ENCODE measurements at regions not wholly inside any gene's neighbourhood (a gene's known extent, or its start where the extent isn't known, plus 50 kb on each side); places are given as distances from the start of the nearest gene placed in this dataset.

DNA sequence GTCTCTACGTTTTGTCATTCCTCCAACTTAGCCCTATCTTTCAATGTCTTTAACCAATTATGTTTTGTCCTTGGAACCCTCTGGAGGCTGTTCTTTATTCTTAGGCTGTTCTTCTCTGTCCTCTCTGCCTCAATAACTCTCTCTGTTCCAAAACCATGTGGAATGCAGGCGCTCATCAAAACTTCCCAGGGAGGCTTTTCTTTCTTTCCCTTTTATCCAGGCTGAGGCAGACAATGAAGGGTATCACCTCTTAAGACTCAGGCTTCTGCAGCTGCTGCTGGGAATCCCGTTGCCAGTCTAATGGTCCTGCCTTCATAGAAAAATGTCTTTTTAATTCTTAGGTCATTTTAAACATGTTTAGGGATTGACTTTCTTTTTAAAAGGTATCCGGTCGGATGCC lies 544.7 kb downstream of the CDH26 start:
- Mint-ChIP-seq H3K9me3 (no peaks in the 10 kb centered on the region), H3K4me1 (ENCODE audit: low read depth in 2 of 2) (no peaks in the 10 kb centered on the region), H3K36me3 (no peaks in the 10 kb centered on the region), H3K4me3 (no peak overlapping the region), H3K27ac (no peak overlapping the region), H3K27me3 (peaks cover 20 to 45% of the 10 kb centered on the region in 2 donors)
- DNase-seq (ENCODE audit: low spot score) (no peak), ATAC-seq (no peak)

DNA sequence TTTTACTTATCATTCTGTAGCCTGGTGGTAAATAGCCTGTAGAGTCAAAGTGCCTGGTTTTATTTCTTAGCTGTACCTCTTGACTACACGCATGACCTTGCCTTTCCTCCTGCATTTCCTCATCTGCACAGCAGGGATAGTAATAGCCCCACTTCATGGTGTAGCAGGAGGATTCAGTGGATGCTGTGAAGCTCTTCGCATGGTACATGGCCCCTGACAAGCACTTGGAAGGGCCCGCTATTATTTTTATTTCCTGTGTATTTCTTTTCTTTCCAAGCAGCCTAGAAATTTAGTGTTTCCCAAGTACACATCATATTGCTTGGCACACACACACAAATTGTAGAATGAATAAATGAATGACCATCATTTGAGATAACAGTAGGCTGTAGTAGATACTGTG lies 547.2 kb downstream of the CDH26 start:
- Mint-ChIP-seq H3K4me1 (ENCODE audit: low read depth in 2 of 2) (no peaks in the 10 kb centered on the region), H3K27me3 (peaks cover 29 to 59% of the 10 kb centered on the region in 2 donors), H3K36me3 (no peaks in the 10 kb centered on the region), H3K4me3 (no peak overlapping the region), H3K27ac (no peak overlapping the region), H3K9me3 (no peaks in the 10 kb centered on the region)
- no peak for ATAC-seq
- no peak for DNase-seq (ENCODE audit: low spot score)

DNA sequence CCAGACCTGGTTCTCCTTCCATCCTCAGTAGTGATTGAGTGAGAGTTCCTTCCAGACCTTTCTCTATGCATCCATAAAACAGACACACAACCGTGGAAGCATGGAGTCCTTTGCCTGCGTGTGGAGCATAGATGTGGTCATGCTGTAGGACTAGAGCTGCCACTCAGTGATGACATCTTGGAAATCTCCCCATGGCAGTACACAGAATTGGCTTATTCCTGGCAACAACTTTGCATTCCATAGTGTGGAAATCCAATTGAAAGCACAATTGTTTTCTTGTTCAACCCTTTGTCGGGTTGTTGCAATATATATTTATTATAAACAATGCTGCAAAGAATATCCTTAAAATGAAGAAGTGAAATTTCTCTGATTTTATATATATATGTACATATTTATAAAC lies 547.8 kb downstream of the CDH26 start:
- H3K36me3 Mint-ChIP-seq = no peaks in the 10 kb centered on the region
- ATAC-seq (no peak), DNase-seq (ENCODE audit: low spot score) (no peak)
- H3K9me3 Mint-ChIP-seq = no peaks in the 10 kb centered on the region
- no peaks in the 10 kb centered on the region for H3K4me1 Mint-ChIP-seq (ENCODE audit: low read depth in 2 of 2)
- H3K27ac Mint-ChIP-seq = no peak overlapping the region
- no peak overlapping the region for H3K4me3 Mint-ChIP-seq
- peaks cover 22 to 53% of the 10 kb centered on the region in 2 donors for H3K27me3 Mint-ChIP-seq

DNA sequence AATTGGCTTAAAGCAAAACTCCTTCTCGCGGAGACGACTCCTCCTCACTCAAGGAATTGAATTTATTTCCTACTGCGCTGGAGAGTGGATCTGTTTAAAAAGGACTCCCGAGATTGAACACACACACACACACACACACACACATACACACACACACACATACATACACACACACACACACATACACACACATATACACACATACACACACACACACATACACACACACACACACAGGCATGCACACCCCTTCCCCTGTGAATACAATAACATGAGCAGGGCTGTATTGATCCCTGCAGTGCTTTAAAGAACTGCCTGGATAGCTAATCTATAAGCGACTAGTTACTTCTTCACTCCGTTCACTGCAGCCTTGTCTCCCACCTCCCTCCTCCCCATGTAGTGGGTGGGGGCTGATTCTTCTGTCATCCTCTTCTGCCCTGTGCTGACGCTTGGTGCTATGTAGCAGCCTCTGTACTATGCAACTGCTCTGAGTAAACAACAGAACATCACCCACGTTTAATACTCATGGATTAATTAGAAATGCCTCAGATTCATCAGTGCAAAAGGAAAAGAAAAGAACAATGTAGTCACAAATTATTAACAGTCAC lies 549.0 kb downstream of the CDH26 start:
- peaks cover 19 to 45% of the 10 kb centered on the region in 2 donors for H3K27me3 Mint-ChIP-seq
- H3K4me1 Mint-ChIP-seq (ENCODE audit: low read depth in 2 of 2) = no peaks in the 10 kb centered on the region
- H3K36me3 Mint-ChIP-seq = no peaks in the 10 kb centered on the region
- ATAC-seq = peak in 1 of 2 donors; percentile 17
- H3K9me3 Mint-ChIP-seq = no peaks in the 10 kb centered on the region
- H3K4me3 Mint-ChIP-seq = no peak overlapping the region
- H3K27ac Mint-ChIP-seq = no peak overlapping the region
- no peak for DNase-seq (ENCODE audit: low spot score)

DNA sequence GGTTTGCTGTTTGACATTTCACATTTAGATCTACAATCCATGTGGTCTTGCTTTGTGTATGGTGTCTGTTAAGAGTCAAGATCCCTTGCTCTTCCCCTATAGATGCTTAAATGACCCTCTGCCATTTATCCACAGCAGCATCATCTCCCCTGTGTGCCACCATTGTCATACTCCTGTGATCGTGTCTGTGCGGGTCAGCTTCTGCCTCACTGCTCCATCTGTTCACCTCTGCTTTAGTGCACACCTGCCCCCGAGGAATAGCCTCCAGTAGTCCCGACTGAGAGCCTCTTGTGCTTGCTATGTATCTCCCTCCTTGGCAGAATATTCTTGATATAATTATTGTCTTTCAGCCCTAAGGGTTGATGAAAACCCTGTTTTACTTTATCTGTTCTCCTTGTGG lies 551.2 kb downstream of the CDH26 start:
- ATAC-seq (no peak), DNase-seq (ENCODE audit: low spot score) (no peak)
- peaks cover 3% of the 10 kb centered on the region for H3K9me3 Mint-ChIP-seq
- H3K36me3 Mint-ChIP-seq = no peaks in the 10 kb centered on the region
- peaks cover 22 to 32% of the 10 kb centered on the region in 2 donors for H3K27me3 Mint-ChIP-seq
- no peak overlapping the region for H3K27ac Mint-ChIP-seq
- H3K4me3 Mint-ChIP-seq = no peak overlapping the region
- H3K4me1 Mint-ChIP-seq (ENCODE audit: low read depth in 2 of 2) = no peaks in the 10 kb centered on the region

DNA sequence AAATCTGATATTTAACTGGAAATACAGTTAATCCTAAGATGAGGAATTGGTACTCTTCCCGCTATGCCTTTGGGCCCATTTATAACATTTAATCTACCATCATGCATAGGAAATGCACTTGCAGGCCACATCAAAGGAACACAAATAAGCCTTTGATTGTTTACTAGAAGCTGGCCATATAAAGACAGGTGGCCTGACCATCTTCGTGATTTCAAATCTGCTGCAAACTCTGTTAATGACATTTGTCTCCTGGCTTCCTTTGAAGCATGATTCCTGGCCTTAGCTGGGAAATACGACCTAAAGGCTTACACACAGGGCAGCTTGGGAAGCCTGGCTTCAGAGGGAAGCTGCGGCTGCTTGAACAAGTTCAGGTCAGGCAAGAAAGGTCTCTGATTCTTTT lies 552.1 kb downstream of the CDH26 start:
- no peak overlapping the region for H3K4me3 Mint-ChIP-seq
- no peak overlapping the region for H3K27ac Mint-ChIP-seq
- peaks cover 22 to 32% of the 10 kb centered on the region in 2 donors for H3K27me3 Mint-ChIP-seq
- peaks cover 3% of the 10 kb centered on the region for H3K9me3 Mint-ChIP-seq
- ATAC-seq (no peak), DNase-seq (ENCODE audit: low spot score) (no peak)
- H3K36me3 Mint-ChIP-seq = no peaks in the 10 kb centered on the region
- H3K4me1 Mint-ChIP-seq (ENCODE audit: low read depth in 2 of 2) = no peaks in the 10 kb centered on the region

DNA sequence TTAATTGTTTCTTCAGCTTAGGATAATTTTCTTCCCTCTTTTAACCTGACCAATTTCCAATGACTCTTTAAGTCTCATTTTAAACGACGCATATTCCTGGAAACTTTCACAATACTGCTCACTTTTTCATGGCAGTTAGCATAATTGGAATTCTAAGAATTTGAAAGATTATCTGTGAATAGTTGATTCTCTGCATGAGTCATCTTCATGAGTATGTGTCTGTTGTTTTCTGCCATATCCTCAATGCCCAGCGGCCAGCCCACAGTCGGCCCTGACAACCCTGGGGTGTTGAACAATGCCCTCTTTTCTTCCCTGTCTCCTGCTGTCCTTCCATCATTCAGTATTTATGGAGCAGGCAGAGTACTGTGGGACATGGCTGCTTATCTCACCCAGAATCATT lies 554.2 kb downstream of the CDH26 start:
- Mint-ChIP-seq H3K4me1 (ENCODE audit: low read depth in 2 of 2) (no peaks in the 10 kb centered on the region), H3K9me3 (peaks cover 3% of the 10 kb centered on the region), H3K4me3 (no peak overlapping the region), H3K27ac (no peak overlapping the region), H3K27me3 (peaks cover 17 to 24% of the 10 kb centered on the region in 2 donors), H3K36me3 (no peaks in the 10 kb centered on the region)
- ATAC-seq (no peak), DNase-seq (ENCODE audit: low spot score) (no peak)

DNA sequence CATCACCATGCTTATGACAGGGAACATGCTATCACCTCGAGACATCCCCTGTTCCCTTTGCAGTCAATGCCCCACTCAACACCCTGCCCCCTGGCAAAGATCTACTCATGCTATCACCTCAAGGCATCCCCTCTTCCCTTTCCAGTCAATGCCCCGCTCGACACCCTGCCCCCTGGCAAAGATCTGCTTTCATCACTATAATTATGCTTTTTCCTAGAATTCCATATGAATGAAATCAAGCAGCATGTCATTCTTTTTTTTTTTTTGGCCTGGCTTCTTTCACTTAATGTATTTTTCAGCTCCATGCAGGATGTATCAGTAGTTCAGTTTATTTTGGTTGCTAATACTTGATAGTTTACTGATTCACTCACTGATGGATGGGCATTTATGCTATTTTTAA lies 554.9 kb downstream of the CDH26 start:
- no peak for DNase-seq (ENCODE audit: low spot score)
- no peaks in the 10 kb centered on the region for H3K4me1 Mint-ChIP-seq (ENCODE audit: low read depth in 2 of 2)
- ATAC-seq = no peak
- peaks cover 3% of the 10 kb centered on the region for H3K9me3 Mint-ChIP-seq
- H3K27ac Mint-ChIP-seq = no peak overlapping the region
- no peaks in the 10 kb centered on the region for H3K36me3 Mint-ChIP-seq
- peaks cover 17% of the 10 kb centered on the region in 2 donors for H3K27me3 Mint-ChIP-seq
- H3K4me3 Mint-ChIP-seq = no peak overlapping the region

DNA sequence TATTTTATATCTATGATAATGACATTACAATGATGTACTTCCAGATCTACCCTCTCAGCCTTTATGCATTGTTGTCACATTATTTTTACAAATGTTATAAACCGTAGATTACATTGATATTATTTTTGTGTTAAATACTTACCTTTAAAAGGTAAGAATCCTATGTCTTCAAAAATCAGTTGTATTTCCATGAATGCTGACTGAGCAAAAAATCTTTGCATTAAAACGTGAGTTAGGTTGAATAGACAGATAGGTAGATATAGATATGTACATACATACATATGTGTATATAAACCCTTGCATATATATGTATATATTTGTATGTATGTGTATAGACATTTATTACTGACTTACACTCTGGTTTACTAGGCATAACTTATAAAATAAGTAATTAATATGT lies 558.2 kb downstream of the CDH26 start:
- Mint-ChIP-seq H3K27ac (no peak overlapping the region), H3K27me3 (peaks cover 10 to 21% of the 10 kb centered on the region in 2 donors), H3K36me3 (no peaks in the 10 kb centered on the region), H3K4me1 (ENCODE audit: low read depth in 2 of 2) (no peaks in the 10 kb centered on the region), H3K4me3 (no peak overlapping the region), H3K9me3 (peaks cover 3% of the 10 kb centered on the region)
- ATAC-seq = no peak
- DNase-seq (ENCODE audit: low spot score) = no peak

DNA sequence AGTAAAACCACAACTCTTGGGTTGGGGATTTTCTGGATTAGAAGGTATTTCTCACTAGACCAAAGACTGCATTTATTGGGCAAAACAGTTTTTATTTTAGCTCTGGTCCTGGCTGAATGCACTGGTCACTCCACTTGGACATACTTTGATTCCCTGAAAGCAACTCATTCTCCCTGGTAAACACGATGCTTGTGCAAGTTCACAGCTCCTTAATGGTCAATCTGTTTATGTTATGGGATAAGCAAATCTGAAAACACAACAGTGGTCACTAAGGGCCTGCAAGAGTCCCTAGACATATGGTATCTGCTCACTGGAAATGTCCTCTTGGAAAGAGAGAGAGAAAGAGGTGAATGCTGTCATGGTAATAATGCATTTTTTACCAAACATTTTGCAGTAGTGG lies 559.8 kb downstream of the CDH26 start:
- H3K27ac Mint-ChIP-seq = no peak overlapping the region

DNA sequence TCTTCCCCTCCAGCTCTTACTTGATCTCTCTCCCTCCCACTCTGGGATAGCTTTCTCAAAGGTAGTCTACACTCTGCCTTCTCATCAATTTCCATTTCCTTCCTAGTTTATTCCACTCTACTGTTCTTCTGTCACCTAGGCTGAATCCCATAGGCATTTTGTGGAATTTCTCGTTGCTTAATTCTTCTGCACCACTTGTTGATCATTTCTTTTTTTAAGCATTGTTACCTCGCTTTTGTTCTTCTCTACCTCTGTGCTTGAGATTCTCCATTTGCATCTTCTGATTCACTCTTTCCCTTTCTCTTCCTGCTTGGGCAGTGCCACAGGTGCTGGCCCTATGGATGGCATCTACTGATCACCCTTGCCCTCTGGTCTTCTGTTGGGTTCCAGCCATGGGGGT lies 567.2 kb downstream of the CDH26 start:
- H3K4me1 Mint-ChIP-seq (ENCODE audit: low read depth in 2 of 2) = no peaks in the 10 kb centered on the region
- H3K9me3 Mint-ChIP-seq = peaks cover 8% of the 10 kb centered on the region

More for the DNA sequence above, 559.8 kb downstream of the CDH26 start:
- peaks cover 9 to 25% of the 10 kb centered on the region in 2 donors for H3K27me3 Mint-ChIP-seq
- H3K36me3 Mint-ChIP-seq = no peaks in the 10 kb centered on the region
- DNase-seq (ENCODE audit: low spot score) = no peak
- no peaks in the 10 kb centered on the region for H3K4me1 Mint-ChIP-seq (ENCODE audit: low read depth in 2 of 2)
- no peak overlapping the region for H3K4me3 Mint-ChIP-seq
- no peak for ATAC-seq
- H3K9me3 Mint-ChIP-seq = peaks cover 3% of the 10 kb centered on the region

DNA sequence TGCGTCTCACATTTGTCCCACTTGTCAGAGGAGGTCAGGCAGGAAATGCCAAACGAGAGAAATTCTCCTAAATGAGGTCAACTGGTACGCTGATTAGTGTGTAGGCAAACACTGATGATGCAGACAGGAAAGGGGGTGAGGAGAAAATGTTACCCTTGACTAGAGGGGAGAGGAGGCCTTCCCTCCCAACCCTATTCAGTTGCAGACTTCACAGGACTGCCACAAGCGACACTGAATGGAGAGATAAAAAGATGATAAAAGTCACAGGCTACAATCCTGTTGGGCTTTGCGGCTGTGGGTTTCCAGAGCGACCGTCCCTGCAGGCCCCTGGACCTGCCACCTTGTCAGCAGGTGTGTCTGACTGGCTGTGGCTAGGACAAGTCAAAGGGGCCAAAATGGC lies 569.4 kb downstream of the CDH26 start:
- H3K27ac Mint-ChIP-seq = no peak overlapping the region
- H3K27me3 Mint-ChIP-seq = peaks cover 8 to 21% of the 10 kb centered on the region in 2 donors

More for the DNA sequence above, 567.2 kb downstream of the CDH26 start:
- no peaks in the 10 kb centered on the region for H3K36me3 Mint-ChIP-seq
- no peak overlapping the region for H3K27ac Mint-ChIP-seq
- peaks cover 8 to 29% of the 10 kb centered on the region in 2 donors for H3K27me3 Mint-ChIP-seq
- ATAC-seq = no peak
- H3K4me3 Mint-ChIP-seq = no peak overlapping the region
- no peak for DNase-seq (ENCODE audit: low spot score)

DNA sequence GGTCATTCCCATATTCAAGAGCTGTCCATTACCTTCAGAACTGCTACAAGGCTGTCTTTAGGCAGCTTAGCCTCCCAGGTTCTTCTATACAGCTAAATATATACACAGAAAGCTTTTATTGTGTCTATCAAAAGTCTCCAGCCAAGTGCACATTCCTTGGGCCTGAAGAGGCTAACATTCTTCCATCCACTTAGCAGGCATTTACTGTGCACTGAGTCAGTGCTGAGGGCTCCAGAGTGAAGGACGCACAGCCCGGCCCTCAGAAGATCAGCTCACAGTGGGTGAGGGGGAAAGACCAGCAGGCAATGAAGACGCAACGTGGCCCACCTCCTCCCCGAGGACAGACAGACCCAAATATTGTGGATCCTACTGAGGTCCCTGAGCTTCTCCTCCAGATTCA lies 569.9 kb downstream of the CDH26 start:
- DNase-seq (ENCODE audit: low spot score) (no peak), ATAC-seq (peak in 1 of 2 donors; percentile 20)
- H3K9me3 Mint-ChIP-seq = peaks cover 8% of the 10 kb centered on the region
- H3K4me3 Mint-ChIP-seq = no peak overlapping the region
- H3K27ac Mint-ChIP-seq = no peak overlapping the region
- no peaks in the 10 kb centered on the region for H3K36me3 Mint-ChIP-seq
- no peaks in the 10 kb centered on the region for H3K4me1 Mint-ChIP-seq (ENCODE audit: low read depth in 2 of 2)
- peaks cover 8 to 21% of the 10 kb centered on the region in 2 donors for H3K27me3 Mint-ChIP-seq

More for the DNA sequence above, 569.4 kb downstream of the CDH26 start:
- DNase-seq (ENCODE audit: low spot score) (no peak), ATAC-seq (no peak)
- Mint-ChIP-seq H3K36me3 (no peaks in the 10 kb centered on the region), H3K9me3 (peaks cover 8% of the 10 kb centered on the region), H3K4me1 (ENCODE audit: low read depth in 2 of 2) (no peaks in the 10 kb centered on the region), H3K4me3 (no peak overlapping the region)

DNA sequence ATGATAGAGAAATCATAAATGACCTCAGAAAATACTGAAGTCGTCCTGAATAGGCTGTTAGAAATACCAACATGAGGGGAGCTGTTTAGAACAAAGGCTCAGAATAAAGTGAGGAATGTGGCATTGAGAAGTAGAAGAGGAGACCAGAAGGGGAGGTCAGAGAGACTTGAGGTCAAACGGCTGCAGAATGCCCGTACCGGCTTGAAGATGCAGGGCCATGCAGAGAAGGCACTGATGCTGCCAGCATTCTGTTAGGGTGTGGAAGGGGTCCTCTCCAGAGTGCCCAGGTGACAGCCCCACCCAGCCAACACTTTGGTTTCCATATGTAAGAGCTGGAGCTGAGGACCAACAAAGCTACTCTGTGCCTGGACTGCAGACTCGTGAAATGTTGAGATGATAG lies 570.9 kb downstream of the CDH26 start:
- Mint-ChIP-seq H3K4me3 (no peak overlapping the region), H3K36me3 (no peaks in the 10 kb centered on the region), H3K27ac (no peak overlapping the region), H3K27me3 (peaks cover 5 to 18% of the 10 kb centered on the region in 2 donors), H3K9me3 (peaks cover 8% of the 10 kb centered on the region), H3K4me1 (ENCODE audit: low read depth in 2 of 2) (no peaks in the 10 kb centered on the region)
- ATAC-seq = no peak
- DNase-seq (ENCODE audit: low spot score) = no peak

DNA sequence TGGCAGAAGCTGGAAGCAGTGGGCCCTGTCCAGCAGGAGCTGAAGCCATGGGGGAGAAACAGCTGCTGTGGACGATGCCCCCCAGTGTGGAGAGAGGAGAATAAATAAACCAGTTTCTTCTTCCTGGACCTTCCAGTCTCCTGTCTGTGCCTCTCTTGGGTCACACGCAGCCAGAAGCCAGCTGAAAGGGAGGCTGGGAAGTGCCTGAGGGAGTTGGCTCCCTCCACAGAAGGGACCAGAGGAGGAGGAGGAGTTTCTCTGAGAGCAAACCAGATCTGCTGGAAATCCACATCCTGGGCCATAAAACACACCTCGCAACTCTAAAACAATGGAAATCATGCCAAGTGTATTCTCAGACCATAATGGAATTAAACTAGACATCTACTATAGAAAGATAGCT lies 577.0 kb downstream of the CDH26 start:
- ATAC-seq (no peak), DNase-seq (ENCODE audit: low spot score) (no peak)
- Mint-ChIP-seq H3K4me3 (no peak overlapping the region), H3K27ac (no peak overlapping the region), H3K9me3 (no peaks in the 10 kb centered on the region), H3K36me3 (no peaks in the 10 kb centered on the region), H3K27me3 (peaks cover 9 to 14% of the 10 kb centered on the region in 2 donors), H3K4me1 (ENCODE audit: low read depth in 2 of 2) (no peaks in the 10 kb centered on the region)

Measured in natural killer cell treated with Interleukin-12 subunit alpha and Interleukin-12 subunit beta and Interleukin-15 and Interleukin-18, amount 100 ng/mL, for 72 hours (primary cell).